ENCODE measurements at regions not wholly inside any gene's neighbourhood (a gene's known extent, or its start where the extent isn't known, plus 50 kb on each side); places are given as distances from the start of the nearest gene placed in this dataset.

DNA sequence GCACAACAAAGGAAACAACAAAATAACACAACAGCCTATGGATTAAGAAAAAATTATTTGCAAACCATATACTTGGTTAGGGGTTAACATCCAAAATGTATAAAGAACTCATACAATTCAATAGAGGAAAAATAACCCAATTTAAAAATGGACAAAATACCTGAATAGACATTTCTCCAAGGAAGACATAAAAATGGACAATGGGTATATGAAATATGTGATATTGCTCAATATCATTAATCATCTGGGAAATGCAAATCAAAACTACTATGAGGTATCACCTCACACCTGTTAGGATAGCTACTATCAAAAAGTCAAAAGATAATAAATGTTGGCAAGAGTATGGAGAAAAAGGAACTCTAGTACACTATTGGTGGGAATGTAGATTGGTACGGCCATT is 71.0 kb upstream of the THRB start:
- CTCF ChIA-PET (ENCODE audit: low intra/inter-chr PET ratio) = no interaction called here
- Histone ChIP-seq H3K36me3 (ENCODE audit: control insufficient read depth, insufficient read depth, low read length) (no peaks in the 10 kb centered on the region), H3K27me3 (ENCODE audit: control insufficient read depth in 2 of 2, insufficient read depth in 2 of 2, low read length in 2 of 2) (no peaks in the 10 kb centered on the region), H3K27ac (ENCODE audit: extremely low read depth, low read depth, low read length) (no peak overlapping the region), H3K79me2 (ENCODE audit: control insufficient read depth, insufficient read depth, low read length) (no peaks in the 10 kb centered on the region), H3K9me1 (ENCODE audit: control insufficient read depth, insufficient read depth, low read length) (no peaks in the 10 kb centered on the region), H4K20me1 (replicated peaks; ENCODE audit: control insufficient read depth, insufficient read depth, low read length) (no peaks in the 10 kb centered on the region), H2AFZ (ENCODE audit: low read depth, low read length) (no peak overlapping the region), H3K9me3 (replicated peaks; ENCODE audit: control insufficient read depth, insufficient read depth, low read depth, low read length) (0 out of 2 replicates have a peak, but pooled peaks cover 2% of the 10 kb centered on the region), H3K4me3 (no peak overlapping the region), H3K4me1 (replicated peaks in 1 of 2; ENCODE audit: control insufficient read depth in 2 of 2, insufficient read depth in 2 of 2, low read length in 2 of 2) (no peaks in the 10 kb centered on the region), H3K4me2 (ENCODE audit: insufficient read depth, low read length) (no peak overlapping the region), H3K9ac (ENCODE audit: insufficient read depth in 1 of 2, low read depth in 2 of 2, low read length in 2 of 2) (no peak overlapping the region)
- DNase-seq (ENCODE audit: extremely low read depth in 1 of 4, low spot score in 3 of 4) (no peak), ATAC-seq (no peak), FAIRE-seq (no peak)
- in situ Hi-C loops (cut with MboI) (no loop called here), intact Hi-C loops (cut with micrococcal nuclease) (no loop called here)
- no peak for TF ChIP-seq CEBPG (CRISPR knock-in tag; IDR thresholded peaks at IDR 0.05)
- peak in 1 of 2 experiments; percentile 74; a peak in 2 of 4 replicates for TF ChIP-seq CEBPG (tag; conservative IDR thresholded peaks at IDR 0.05 in 1 of 2, IDR thresholded peaks at IDR 0.05 in 1 of 2)
- no peak for TF ChIP-seq YY1 (IDR thresholded peaks at IDR 0.05; ENCODE audit: borderline replicate concordance in 1 of 3, control insufficient read depth in 1 of 3, extremely low read depth in 1 of 3, insufficient read depth in 3 of 3, insufficient read length in 1 of 3, insufficient replicate concordance in 2 of 3, low read depth in 1 of 3, low read length in 2 of 3)
- TF ChIP-seq HNRNPL (IDR thresholded peaks at IDR 0.05; ENCODE audit: low read depth, low read length) = 0 out of 2 replicates have a peak, but pooled peaks have one; percentile 50
- peak; percentile 57; the same call in 1 of the 2 replicates for TF ChIP-seq ZNF316 (IDR thresholded peaks at IDR 0.05)
- no peak for TF ChIP-seq MAFK (IDR thresholded peaks at IDR 0.05; ENCODE audit: low read length)
- TF ChIP-seq CEBPB (tag; IDR thresholded peaks at IDR 0.05) = 0 out of 2 replicates have a peak, but pooled peaks have one; percentile 27
- TF ChIP-seq NKRF (IDR thresholded peaks at IDR 0.05; ENCODE audit: borderline replicate concordance) = no peak
- TF ChIP-seq FOXP4 (CRISPR knock-in tag; IDR thresholded peaks at IDR 0.05; ENCODE audit: borderline replicate concordance) = no peak
- no TSS peak for BruUV-seq (replicated peaks)
- POLR2A ChIA-PET = no interaction called here
- WGBS (ENCODE audit: insufficient coverage, low coverage, missing lambda C conversion rate) = 55% methylated on average over 1 of the region's 1 CpG

All from K562 (cell line).